Endometrium (tissue), 2 donors: ENCODE measurements at regions not wholly inside any gene's neighbourhood (a gene's known extent, or its start where the extent isn't known, plus 50 kb on each side); places are given as distances from the start of the nearest gene placed in this dataset.

Experiments
- FAIRE-seq: peaks from 2 replicates; lab custom pipeline; 2012; peaks lifted over from hg19 to GRCh38; lab: Jason Lieb, UNC
- donor health status: control.
- donor health status: control.

DNA sequence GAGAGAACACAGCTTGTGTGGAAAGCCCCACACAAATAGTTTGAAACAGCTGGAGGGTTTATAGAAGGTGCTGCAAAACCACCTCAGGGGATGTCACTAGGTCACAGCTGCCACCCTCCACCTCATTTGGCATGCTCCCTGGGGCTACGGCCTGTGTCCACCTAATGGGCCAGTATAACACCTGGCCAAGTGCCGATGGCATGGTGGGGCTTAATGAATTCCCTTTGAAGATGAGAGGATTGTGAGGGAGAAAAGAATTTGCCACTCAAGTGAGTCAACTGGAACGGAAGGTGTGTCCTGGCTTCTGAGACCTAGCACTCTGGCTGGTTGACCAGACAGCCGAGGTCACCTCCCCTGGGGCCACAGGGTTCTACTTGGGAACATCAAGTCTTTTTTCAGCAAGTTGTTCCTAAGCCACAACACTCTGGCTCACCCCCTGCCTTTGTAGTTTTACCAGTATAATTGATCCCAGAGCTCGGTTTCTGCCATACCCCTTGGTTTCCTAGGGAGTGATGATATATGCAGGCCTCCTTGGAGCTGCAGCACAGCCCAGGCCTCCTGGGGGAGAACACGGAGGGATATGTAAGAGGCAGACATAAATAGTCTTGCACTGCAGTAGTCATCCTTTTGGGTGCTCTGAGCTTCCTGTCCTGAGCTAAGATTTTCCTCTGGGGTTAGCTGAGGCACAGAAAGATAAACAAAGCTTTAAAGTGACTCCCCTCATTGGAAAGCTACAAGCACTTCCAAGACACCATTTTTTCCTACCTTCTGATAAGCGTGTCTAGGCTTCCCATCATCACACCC lies 178.2 kb upstream of the LPP start:
- no peak for FAIRE-seq

DNA sequence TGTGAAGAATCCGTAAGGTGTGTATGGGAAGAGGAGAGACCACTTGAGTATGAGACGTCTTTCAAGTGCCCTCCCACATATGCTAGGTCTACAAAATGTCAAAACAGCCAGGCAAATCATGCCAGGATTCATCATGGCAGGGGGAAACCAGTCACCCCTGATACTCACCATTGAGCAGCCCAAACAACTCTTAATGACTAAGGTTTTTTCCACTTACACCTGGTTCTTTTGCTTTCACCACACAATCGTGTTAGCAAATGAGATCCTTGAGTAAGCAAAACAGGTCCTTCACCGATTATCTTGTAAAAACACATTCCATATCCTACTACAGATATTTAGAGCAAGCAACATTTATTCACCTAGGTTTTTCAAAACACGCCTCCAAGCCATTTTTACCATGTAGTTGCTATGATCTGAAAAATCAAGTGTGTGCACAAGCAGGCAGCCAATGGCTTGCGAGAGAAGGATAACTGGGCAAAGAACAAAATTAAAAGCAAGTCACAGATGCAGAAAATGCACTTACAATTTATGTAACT lies 177.5 kb upstream of the LPP start:
- no peak for FAIRE-seq

DNA sequence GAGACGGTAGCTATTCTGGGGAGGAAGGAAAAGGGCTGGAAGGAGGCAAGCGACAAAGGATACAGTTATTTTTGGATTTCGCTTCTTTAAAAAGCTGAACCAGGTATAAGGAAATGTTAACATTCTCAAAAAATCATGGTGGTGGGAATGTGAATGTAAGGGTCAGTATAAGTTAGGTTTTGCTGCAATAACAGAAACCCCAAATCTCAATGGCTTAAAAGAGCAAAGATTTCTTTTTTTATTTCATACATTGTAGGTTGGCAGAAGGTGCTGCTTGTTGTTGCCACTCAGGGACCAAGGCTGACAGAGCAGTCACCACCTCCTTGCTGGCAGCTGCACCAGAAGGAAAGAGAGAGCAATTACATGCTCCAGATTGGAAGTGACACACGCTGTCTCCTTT lies 176.3 kb upstream of the LPP start:
- FAIRE-seq = no peak

DNA sequence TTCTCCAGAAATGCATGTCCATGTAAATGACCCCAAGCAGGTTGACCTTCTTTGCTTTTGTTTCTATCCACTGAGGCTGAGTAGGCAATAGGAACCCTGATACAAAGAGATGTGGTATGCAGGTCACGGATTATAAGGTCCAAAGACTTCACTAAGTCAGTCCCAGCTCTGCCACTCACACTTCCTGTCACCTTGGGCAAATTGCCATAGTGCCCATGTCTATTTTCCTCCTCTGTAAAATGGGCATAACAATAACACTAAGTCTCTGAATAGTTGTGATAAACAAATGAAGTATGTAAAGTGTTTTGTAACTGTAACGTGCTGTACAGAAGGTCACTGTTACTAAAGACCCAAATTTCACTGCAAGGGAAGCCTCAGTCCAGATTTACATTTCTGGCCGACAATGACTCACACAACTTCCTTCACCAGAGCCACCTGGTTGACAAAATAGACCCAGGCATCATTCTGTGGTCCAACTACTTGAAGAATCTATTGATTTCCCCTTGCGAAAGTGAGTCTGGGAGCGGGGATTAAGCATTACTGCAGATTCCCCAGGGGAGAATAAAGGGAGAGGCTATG lies 175.4 kb upstream of the LPP start:
- no peak for FAIRE-seq

DNA sequence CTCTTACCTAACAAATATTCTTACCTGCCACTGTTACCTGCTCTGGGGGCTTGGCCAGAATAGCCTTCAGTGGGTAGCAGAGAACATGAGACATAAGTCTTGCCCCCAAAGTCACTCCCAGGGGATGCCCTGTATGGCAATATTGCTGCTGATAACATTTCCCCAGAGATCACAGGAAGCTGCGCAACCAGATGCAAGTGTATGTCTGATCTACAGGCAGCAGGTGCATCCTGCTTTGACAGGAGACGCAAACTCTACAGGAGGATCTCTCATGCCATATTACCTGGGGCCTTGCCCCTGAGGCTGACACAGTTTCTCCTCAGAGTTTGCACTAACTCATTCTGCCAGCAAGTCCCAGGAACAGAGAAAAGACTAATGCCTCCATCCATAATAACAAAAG lies 174.4 kb upstream of the LPP start:
- FAIRE-seq = no peak

DNA sequence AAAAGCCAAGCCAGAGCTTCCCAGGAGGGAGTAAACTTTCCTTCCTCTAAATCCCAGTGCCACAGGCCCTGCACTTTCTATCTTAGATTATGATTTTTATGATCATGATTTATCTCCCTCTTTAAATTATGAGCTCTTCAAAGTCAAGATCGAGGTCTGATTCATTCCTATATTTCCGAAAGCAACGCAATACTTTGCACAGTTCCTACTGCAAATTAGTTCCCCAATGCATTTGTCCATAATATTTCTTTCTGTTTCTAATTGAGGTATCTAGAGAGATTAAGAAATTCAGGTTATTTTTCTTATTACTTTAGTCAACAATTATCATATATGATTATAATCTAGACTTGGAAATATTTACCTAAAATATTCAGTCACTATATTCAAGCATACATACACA lies 173.1 kb upstream of the LPP start:
- no peak for FAIRE-seq

DNA sequence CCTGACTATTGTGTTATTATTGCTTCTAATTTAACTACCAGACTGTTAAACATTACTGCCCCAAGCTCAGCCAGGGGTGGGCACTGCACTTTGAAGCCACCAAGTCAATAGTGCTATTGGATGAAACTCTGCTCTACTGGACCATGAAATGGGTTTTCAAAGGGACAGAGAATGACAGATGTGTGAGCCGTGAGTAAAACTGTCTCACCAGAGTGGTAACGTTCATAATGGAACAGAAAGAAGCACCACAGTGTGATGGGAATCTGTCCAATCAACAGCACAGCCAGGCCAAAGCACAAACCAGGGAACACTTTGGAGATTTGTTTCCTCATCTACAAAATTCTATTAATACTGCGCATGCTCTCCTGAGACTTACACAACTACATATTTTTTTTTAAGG lies 171.8 kb upstream of the LPP start:
- FAIRE-seq = no peak

DNA sequence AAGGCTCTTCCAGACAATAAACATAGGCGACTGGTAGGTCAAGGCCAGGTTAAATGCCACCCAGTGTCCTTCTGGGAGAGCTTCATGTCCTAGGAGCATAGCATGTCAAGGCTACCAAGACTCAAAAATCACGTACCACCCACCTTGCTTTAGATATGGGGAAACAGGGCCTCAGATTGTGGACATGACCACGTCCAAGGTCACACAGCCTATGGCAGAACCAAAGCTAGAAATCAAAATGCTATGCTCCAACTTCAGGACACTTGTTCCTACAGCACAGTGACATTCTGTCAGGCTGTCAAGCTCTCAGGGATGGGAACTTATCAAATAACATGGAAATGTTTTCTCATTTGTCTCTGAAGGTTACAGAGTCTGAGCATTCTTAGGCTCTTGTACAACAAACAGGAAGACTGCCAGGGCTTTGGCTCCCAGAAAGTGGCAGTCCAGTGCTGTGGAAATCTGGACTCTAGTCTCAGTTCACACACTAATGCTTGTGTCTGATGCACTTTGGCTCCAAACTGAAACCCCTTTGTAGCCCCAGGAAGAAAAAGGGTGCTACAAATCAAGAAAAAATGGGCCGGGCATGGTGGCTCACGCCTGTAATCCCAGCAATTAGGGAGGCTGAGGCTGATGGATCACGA lies 170.4 kb upstream of the LPP start:
- no peak for FAIRE-seq

DNA sequence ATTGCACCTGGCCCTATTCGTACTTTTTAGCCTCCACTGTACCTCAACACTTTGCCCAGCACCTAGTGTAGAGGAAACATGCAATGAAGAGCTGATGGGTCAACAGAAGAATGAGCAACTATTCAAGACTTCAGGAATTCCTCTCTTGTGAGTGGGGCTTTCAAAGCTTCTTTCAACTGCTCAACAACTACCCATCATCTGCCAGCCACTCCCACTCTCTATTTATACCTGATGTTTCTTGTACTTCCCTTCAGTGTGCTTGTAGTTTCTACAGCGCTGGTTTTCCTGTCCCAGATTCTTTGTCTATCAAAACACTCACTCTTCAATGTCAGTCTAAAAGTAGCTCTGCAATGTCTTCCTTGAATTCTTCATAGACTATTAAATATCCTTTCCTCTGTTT lies 168.3 kb upstream of the LPP start:
- no peak for FAIRE-seq

DNA sequence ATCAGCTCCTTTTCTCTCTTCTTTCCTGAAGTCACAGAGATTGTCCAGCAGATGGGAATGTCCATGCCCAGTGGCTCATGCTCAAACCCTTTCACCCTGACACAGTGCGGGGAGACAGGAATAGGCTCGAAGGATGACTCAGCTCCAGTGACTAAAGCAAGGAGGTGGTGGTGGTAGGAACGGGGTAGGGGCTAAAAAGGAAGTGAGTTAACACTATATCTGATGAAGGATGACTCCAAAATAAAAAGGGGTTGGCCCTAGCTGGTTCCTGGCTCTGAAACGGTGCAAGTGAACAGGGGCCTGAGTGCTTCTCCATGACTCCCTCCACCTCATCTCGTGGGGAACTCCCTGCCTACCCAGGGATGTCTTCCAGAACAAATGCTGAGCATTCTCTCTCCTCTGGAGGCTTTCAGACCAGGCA lies 167.4 kb upstream of the LPP start:
- FAIRE-seq = no peak

DNA sequence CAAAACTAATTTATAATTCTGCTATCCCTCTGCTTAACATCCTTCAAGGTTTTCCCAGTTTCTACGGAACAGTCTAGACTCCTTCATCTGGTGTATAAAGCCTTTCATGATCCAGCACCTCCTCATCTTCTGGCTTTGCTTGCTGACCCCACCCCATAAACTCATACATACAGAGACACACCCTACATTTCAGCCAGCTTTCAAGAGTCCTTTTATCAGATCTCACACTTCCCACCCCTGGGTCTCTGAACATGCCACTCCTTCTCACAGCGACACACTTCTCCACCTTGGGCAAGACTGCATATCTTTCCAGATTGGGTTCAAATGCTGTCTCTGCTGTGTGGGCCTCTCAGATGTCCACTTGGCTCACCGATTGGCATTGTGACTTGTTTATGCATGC lies 166.8 kb upstream of the LPP start:
- FAIRE-seq = no peak

DNA sequence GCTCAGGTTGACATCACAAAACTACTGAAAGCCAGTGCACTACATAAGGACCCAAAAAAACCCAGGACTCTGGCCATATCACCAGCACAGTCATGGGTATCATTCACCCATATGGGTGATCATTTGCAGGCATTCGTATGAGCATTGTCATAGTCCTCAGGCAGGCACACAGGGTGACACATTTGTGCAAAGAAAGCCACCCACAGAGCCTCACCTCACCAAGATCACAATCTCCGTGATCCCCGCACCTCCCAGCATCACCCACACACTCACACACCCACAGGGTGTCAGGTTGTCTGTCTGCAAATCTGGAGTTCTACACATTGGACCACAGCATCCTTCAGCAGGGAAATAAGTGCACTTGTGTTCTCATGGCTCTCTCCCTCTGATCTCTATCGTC lies 166.0 kb upstream of the LPP start:
- no peak for FAIRE-seq

DNA sequence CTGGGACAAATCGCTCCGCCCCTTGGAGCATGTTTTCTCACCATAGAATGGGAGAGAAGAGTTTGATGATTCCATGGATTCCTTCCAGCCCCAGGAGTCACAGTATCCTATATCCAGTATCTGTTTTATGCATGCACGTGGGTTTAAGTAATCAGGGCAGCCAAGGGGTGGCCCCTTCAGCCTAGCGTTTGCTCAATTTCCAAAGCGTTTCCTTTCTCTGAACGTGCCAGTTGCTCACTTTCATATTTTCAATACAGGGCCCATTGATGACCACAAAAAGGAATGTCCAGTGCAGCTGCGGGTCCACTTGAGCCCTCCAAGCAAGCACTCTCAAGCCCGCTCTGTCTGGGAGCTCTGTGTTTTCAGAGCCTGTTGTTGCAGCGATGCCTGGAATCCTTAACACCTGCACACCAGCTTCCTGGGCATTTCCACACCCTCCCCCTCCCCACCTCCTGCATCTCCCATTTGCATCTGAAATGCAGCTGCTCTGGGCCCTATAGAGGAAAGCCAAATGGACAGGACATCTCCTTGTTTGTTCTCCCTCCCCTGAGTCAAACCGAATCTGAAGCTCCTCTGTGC lies 164.3 kb upstream of the LPP start:
- no peak for FAIRE-seq

DNA sequence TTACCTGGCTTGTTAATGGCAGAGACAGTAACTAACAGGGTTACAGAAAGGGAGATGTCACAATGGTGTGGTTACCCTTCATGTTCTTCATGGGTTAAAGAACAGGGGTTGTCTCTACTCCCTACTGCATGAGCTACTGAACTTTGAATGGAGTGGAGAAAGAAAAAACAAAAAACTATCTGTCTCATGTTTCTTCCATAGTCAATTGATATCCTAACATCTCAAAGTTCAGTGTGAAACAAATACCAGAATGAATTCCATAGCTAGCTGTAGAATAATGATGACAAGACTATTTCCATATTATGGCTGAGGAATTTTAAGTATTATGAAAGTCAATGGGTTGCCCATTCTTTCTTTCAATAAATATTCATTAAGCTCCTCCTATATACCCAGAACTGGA lies 161.3 kb upstream of the LPP start:
- no peak for FAIRE-seq

DNA sequence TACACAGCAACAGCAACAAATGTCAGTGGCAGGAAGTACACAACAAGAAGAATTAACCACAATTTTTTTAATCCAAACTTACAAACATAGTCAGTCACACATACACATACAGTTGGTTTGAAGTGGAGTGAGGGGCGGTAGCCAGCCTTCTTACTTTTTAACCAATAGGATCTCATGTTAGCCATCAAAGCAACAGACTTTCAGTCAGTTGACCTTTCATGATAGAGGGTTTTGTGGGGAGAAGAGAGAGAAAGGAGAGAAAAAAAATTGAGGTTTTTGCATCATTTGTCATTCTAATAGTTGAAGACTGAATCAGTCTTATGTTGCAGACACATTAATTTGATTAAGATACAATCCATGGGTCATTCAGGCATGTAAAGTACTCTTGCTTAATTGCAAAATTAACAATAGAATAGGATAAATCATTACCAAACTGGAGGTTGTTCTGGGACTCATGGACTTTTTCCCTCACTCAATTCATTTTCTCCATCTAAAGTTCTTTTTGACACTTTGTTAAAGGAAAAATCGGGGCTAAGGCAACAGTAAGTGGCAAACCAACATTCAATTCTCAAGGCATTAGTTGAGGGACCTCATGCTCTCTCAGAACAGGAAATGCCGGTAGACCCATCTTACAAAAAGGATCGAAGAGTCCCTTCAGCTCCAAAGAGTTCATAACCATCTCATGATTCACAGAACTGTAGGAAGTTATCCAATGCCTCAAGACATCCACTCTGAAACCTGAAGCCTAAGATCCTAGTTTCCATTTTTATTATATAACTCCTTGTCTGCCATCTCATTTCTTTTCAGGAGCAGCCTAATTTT lies 159.5 kb upstream of the LPP start:
- no peak for FAIRE-seq

DNA sequence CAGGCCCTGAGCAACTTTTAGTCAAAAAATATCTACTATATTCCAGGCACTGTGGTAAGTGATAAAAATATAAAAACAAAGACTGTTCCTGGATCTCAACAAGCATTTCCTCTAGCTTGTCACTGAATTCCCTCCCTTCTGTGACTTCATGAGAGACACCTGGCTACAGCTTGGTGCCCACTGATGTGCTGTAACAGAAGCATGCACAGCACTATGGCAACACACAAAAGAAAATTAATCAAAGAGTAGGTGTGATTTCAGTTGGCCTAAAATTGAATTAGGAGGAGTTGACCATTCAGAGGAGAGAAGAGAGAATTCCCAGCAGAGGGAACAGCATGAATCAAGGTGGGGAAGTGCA lies 158.9 kb upstream of the LPP start:
- no peak for FAIRE-seq

DNA sequence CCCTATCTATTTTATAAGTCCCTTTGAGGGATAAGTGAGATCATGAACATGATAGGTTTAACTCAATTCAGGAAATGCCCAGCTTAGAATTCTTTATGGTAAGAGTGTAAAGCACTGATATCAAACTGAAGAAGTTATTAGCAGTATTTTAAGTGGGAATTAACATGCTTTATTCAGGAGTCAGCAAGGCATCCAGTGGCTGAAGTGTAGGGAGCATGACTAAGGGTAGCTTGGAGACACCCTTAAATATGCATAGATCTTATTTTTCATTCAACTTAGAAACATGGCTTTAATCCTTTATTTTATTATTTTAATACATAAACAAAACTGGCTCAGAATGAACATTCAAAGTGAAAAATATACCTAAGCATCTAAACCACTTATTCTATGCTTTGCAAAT lies 158.3 kb upstream of the LPP start:
- FAIRE-seq = no peak

DNA sequence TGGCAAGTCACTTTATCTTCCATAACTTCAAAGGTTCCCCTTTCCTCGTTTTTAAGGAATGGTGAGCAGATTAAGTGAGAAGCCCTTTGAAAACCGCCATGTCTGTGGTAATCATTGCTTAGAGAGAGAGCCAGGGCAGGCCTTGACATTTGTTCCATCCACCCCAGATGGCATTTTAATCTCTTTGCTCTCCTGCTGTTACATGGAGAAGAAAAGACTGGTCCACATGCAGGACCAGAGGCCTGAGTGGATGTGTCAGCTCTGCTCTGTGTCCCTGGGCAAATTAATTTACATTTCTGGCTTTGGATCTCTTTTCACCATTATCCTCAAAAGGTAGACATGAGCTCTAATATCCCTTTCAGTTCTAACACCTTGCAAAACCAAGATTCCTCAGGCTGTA lies 157.3 kb upstream of the LPP start:
- no peak for FAIRE-seq

DNA sequence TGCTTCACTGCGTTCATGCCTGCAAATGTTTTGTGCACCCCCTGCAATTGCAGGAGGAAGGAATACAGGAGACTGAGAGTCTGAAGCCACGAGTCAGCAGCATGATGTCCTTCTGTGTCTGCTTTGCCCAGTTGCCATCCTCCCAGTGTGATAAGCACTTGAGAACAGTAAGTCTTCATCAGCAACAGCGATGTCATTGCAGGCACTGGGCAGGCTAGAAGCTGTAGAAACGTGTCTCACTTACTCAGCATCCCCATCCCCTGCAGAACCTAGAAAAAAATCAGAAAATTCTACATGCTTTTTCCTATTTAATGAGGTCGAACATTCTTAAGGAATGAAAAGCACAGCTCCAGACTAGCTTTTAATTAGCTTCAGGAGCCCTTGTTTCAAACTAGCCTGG lies 156.5 kb upstream of the LPP start:
- no peak for FAIRE-seq

DNA sequence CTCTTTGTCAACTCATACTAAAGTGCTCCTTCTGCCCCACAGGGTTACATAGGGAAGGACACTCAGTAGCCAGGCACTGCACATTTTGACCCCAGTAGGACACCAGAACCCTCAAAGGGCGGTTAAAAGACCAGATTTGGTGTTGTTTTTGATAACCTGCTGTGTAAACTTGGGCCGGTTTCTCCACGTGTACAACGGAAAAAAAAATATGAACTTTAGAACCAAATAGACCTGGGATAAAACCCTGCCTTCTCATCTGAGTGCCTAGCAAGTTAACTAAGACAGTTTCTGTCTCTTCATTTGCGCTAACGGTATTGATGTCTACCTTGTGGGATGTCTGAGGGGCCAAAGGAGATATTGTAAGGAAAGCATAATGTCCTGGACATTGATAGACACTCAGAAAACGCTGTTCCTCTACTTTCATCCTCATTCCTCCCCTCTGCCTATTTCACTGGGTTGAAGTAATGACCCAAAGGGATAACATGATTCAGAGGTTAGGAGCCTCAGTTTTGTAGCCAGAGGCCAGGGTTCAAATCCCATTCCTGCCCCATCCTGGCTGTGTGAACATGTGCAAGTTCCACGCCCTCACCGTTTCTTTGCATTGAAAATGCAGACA lies 155.9 kb upstream of the LPP start:
- FAIRE-seq = no peak

DNA sequence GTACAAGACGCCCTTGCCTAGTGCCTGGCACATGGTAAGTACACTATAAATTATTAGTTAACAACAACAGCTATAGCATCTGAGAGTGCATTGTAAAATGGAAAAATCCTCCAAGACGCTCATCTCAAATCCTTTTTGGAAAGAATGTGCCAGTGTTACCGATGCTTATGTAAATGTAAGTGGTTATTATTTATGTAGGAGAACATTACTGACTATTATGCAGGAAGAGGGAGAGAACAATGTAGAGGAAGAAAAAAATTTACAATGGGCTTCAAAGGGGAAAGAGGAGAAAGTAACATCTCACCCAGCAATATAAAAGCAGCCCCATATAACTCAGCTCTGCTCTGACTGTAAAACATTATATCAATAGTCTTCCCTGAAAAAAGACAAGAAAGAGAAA lies 155.3 kb upstream of the LPP start:
- no peak for FAIRE-seq

DNA sequence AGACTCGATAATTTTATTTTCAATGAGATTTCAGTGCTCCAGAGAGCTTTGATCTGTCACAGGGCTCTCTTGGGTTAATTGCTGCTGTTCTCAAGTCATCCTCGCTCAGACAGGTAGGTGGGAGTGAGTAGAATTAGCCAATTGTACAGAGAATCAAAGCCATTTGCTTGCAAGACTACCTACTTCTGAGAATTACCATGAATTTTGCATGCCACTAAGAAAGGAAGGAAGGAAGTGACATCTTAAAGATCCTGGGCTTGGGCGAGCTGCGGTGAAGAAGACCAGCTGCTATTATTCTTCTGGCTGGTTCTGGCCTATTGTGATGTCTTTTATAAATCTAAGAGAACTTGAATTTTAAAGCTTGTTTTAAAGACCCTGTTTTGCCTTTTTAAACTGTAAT lies 154.1 kb upstream of the LPP start:
- FAIRE-seq = no peak
